GM19239 (cell line): ENCODE measurements at regions not wholly inside any gene's neighbourhood (a gene's known extent, or its start where the extent isn't known, plus 50 kb on each side); places are given as distances from the start of the nearest gene placed in this dataset.

Source experiments
- DNase-seq: peaks from one replicate; pipeline ENCODE4 v3.0.0; 2011; ENCODE audit warnings: low spot score; ENCODE audit not compliant: insufficient read length
- FAIRE-seq: peaks from 2 replicates; lab custom pipeline; 2011; peaks lifted over from hg19 to GRCh38; lab: Jason Lieb, UNC

DNA sequence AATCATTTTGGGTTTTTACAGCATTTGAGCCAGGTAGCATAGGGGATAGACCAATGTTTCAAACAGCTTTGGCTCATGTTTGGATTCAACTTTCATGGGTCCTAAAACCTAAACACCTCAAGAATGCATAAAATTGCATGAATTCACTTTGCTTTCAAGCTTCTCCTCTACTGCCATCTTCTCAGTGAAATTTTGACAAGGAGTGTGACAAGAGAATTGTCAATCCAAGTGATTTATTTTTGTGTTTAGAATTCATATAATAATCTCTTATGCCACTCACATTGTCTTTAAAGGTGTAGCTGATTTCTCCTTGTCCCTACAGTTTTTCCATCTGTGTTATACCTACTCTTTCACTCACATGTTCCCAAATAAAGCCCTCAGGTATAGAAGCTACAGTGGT lies 264.8 kb upstream of the RND3 start:
- DNase-seq = no peak
- no peak for FAIRE-seq

DNA sequence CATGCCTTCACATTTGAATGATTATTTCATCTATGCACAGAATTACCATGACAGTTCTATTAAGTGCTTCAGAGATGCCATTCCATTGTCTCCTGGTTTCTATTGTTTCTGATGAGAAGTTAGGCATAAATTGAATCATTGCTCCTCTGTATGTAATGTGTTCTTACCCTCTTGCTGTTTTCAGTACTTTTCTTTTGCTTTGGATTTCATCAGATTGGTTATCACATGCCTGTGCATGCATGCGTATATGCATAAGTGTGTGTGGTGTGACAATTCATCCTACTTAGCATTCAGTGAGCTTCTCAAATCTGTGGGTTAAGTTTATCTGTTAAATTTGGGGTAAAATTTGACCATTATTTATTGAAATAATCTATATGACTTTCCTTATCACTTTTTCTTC lies 263.3 kb upstream of the RND3 start:
- no peak for FAIRE-seq
- DNase-seq = no peak

DNA sequence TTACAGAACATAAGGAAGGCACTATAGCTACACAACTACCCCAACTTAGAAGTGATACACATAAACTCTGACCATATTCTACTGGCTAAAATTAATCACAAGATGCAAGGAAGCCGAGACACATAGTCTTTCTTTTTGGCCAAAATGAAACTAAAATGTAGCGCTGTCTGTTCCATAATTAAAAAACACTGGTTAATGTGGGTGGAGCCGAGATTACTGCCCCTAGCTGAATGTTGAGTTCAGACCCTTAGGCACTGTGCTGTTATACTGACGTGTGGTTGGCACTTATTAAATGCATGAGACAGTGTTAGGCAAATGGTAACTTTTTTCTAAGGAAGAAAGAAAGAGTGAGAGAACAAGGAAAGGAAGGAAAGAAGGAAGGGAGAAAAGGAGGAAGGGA lies 254.6 kb upstream of the RND3 start:
- DNase-seq (no peak), FAIRE-seq (no peak)

DNA sequence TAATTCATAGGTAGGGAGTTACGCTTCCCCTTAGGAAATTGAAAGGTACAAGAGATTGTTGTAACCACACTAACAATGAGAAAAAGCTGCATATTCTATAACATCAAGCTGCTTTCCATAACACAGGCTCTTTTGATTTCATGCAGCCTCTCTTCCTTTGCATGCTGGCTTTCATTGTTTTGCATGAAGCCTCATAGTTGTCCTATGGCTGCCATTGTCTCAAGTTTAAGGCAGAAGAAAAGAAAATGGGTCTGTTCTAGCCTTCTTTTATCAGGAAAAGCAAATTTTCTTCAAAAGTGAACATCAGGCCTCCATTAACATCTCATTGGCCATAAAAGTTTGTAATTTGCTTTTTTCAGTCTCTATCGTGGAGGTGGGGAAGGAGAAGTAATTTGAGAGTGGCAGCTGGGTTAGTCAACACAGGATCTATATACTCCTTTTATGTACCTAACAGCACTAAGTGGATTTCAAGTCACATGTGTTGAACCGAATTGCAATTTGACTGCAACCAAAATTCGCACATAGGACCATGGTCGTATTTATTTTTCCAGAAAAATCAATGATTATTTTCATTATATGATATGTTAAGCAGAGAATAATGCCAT lies 248.5 kb upstream of the RND3 start:
- no peak for FAIRE-seq
- no peak for DNase-seq

DNA sequence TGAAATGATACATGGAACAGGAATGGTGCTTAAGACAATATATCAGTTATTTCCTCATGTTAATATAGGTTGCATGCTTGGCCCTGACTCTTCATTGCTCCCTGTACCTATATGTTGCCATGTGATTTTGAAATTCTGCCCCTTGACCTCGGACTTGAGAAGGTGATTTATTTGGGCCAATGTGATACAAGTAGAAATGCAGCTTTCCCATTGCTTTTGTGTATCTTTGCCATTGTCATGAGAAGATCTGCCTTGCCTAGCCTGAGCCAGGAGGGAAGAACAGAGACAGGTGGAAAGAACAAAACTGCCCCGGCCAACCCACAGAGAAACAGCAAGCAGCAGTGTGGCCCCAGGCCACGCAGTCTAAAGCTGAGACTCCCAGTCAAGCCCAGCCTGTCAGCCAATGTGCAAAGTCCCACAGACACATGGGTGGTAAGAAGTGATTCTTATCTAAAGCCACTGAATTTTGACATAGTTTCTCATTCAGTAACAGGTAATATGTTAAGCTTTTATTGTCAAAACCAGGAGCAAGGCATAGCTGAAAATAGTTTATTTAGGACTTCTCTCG lies 245.7 kb upstream of the RND3 start:
- DNase-seq = no peak
- no peak for FAIRE-seq

DNA sequence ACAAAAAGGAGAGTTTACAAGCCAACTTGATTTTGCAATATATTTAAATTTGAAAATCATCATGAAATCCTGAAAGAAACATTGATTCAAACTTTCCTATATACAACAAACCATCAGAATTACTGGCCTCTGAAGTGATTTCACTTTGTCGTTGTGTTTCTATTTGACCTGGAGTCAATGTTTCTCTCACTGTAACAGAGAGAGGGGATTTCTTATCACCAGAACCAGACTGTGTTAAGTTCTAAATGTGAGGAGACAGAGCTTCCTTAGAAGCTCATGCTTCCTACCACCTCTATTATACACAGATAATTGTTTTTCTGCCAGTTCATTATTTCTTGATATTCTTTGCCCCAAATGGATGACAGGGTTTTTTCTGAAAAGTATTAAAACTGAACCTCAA lies 245.0 kb upstream of the RND3 start:
- FAIRE-seq = no peak
- no peak for DNase-seq

DNA sequence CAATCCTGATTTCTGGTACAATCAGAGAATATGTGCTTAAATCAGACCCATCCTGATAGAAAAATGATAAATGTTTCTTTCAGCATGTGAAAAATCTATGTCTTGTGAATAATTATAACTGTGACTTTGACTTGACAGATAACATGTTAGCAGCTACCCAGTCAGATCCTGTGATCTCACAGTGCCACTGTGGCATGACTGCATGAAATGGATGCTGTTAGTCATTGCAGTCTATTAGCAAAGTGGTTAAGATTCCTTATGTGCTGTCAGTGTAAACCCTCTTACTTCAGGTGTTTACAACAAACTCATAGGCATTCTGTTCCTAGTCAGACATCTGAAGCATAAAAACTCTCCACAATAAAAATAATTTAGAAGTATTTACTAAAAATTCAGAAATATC lies 244.6 kb upstream of the RND3 start:
- DNase-seq = no peak
- FAIRE-seq = no peak

DNA sequence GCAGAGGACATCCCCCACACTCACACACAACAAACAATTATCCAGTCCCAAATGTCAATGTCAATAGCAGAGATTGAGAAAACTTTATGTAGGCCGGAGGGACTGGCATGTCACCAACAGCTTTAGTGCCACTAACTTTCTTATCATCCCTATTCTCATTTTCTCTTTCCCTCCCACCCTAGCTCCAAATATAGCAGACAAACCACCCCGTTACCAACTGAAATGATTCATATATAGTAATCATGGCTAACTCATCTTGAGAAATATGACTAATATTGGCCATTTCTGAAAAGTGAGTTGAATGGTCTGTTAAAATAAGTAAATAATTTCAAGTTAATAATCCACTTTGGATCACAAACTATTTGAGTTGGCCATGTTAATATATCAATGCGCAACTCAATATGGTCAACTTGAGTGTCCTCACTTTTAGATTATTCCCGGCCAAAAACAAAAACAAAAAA lies 242.1 kb upstream of the RND3 start:
- no peak for FAIRE-seq
- DNase-seq = no peak

DNA sequence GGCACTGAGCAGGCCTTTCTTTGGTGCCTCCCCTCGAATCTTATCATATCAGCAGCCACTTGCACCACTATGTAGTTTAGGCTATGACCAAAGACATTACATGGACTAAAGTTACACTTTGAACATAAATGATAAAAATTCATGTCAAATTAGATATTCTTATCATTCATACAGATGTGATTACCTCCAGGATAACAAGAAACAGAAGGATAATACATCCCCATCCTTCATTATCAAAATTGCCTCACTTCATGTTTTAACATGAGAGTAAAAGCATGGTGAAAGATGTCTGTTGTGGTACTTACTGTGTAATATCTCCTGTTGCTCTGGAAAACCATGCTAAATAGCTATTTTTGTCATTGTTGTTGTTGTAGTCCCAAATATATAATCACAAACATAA lies 230.8 kb upstream of the RND3 start:
- no peak for FAIRE-seq
- no peak for DNase-seq

DNA sequence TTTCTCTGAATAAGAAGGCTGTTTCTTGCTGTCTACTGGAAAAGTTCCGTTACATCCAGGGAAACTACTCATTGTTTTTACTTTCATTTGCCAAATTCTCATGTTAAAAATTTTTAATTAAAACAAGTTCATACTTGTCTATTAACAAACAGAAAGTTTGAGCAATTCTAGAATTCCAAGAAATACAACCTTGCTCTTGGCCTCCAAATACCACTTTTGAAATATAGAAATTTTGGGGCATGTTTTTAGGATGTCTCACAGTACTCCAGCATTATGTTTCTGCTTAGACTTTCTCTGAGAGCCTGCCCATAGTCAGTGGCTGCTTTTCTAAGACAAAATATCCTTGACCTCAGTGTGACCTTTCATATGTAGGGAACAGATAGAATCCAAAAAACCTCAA lies 228.7 kb upstream of the RND3 start:
- FAIRE-seq = no peak

DNA sequence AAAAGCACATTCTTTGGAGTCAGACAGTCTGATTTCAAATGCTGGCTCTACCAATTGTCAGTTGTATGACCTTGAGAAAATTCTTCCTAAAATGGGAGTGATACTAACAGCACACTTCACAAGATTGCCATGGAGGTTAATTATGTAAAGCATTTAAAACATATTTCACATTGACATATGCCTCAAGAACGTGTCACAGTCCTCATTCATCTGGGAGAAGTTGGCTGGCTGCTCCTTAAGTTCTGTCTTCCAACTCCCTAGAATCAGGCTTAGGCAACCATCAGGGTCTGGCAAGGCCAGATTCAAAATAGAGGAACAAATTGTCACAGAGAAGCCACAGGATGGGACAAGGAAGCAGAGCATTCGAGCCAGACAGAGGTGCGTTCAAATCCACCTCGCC lies 228.0 kb upstream of the RND3 start:
- DNase-seq = no peak
- FAIRE-seq = no peak

More for the DNA sequence above, 228.7 kb upstream of the RND3 start:
- no peak for DNase-seq

DNA sequence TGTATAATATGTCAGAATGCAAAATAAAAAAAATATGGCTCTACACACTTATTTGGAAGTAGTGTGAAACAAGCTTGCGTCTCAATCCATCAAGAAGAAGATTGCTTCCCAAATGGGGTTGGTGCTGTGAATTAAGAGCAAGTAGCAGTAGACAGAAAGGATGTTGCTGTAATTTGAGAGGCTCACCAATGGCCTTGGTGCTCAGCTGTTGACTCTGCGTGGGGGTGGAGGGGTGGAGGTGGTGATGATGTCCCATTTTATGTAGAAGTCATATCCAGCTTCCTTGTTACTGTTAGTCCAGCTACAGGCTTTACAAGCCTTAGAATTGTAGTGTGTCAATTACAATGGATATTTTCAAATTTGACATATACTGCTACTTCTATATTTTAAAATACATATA lies 223.4 kb upstream of the RND3 start:
- DNase-seq (no peak), FAIRE-seq (no peak)

DNA sequence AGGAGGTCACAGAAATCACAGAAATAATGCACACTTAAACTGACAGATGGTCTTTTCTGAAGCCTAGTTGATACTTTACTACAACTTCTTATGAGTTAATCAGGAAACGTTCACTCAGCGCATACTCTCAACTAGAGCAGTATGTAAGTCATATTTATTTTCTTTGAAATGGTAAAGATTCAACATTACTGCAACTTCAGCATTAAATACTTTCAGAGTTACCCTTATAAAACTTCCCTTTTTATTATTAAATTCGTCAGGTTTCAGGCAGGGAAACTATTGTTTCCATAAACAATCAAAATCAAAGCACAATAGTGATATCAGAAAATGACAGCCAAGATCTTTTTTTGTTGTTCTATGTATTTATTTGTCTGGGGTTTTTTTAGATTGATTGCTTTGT lies 222.6 kb upstream of the RND3 start:
- no peak for DNase-seq
- FAIRE-seq = no peak

DNA sequence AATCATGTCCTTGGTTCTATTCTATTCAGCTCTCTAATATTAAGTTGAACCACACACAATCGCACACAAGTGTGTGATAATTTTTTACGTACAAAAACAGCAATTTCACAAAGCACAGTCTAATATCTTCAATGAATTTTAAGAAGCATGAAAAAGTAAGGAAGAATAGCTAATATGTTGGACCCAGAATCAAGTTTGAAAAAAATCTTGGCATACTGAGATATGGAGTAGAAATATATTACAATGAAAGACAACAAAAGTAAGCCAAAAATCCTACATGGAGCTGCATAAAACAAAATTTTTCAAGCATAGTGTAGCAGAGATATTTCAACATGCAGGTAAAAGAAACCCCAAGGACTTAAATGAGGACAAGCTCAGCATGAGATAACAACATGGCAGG lies 219.1 kb upstream of the RND3 start:
- FAIRE-seq (no peak), DNase-seq (no peak)

DNA sequence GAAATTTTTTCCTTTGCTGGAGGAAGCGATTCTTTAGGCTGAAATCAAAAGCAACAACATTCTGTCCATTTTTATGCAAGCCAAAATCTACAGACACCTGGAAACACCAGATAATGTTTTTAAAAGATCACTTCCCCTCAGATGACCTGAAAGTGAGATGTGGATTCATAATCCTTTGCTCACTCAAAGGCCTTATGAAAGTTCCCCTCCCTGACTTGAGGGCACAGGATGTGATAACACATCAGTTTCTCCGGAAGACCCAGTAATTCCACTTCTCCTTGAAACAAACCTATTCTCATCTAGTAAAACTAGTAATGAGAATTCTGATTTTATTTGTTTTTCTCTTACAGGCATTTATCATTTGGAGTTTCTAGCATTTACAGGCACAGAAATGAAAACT lies 218.3 kb upstream of the RND3 start:
- no peak for DNase-seq
- FAIRE-seq = no peak

DNA sequence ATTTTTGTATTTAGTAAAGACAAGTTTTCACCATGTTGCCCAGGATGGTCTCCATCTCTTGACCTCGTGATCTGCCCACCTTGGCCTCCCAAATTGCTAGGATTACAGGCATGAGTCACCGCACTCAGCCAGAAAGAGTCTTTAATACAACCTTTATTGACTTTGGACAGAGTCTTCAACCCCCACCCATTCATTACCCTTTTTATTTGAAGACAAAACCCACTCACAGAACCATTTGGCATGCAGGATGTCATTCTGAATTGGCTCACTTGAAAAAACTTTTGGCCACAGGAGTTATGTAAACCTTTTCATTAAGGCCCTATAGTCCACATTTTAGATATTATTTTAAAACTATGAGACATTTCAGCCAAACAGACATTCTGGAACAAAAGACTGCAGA lies 217.9 kb upstream of the RND3 start:
- DNase-seq = no peak
- no peak for FAIRE-seq

DNA sequence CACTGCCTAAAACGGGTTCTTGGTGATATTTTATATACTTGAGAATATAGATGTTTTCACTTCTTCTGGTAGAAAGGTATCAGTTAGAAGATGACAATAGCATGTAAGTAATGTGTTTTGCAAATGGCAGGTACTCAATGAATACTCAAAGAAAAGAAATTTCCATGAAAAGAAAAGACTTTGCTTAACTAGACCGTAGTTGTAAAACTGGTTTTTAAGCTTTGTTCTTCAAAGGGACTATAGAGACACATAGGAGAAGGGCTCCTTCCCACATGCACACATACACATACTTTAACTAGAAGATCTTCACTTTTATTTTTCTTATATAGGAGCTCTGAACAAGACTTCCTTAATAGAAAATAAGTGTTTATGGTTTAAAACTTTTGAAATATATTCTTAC lies 215.3 kb upstream of the RND3 start:
- FAIRE-seq = no peak
- DNase-seq = no peak

DNA sequence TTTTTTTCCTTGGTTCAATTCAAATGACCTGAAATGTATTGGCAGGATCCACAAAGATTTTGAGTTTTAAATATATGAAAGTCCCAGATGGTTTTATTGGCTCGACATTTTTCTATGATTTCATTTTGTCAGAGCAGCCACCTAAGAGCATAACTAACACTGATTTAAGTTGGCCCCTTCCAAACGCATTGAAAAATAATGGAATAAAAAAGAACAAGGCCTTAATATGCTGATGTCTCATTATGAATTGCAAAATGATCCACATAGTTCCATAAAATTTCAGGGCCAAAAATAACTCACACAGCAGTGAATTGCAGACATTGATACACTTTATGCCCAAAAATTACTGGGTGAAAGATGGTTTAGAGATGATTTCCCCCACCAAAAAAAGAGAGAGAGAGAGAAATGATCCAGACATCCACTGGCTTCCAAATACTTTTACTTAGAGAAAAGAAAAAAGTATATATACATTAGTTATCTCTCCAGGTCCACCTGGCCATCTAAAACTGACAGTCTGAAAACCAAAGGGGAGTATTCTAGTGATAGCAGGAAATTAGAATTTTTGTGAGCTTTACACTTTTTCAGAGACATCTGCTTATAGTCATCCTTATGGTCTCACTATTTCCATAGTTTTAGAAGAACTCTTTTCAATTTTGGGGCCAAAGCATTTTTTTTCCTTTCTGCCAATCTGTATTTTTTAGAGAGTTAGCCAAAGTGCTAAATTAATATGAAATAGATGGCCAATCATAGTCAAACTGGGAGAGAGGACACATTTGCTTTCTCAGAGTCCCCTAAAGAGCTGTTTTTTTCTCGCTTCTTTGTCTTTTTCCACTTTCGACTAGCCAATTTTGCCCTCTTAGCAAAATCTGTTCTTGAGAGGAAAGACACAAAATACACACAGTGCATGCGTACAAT lies 213.5 kb upstream of the RND3 start:
- DNase-seq (no peak), FAIRE-seq (no peak)

DNA sequence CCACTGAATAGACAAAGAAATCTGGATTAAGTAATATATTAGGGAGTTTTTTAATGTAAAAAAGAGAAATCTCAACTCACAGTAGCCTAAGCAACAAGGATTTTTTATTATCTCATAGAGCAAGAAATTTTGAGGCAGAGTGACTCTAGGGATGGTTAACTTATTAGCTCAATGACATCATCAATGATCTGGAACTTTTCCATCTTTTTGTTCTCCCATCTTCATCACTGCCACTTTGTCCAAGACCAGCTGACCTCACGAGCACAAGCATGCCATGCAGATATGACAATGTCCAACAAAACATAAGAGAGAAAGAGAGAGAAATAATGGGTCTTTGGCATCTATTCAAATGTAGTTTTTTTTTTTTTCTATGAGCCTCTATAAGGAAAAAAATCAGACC lies 211.8 kb upstream of the RND3 start:
- DNase-seq (no peak), FAIRE-seq (no peak)

DNA sequence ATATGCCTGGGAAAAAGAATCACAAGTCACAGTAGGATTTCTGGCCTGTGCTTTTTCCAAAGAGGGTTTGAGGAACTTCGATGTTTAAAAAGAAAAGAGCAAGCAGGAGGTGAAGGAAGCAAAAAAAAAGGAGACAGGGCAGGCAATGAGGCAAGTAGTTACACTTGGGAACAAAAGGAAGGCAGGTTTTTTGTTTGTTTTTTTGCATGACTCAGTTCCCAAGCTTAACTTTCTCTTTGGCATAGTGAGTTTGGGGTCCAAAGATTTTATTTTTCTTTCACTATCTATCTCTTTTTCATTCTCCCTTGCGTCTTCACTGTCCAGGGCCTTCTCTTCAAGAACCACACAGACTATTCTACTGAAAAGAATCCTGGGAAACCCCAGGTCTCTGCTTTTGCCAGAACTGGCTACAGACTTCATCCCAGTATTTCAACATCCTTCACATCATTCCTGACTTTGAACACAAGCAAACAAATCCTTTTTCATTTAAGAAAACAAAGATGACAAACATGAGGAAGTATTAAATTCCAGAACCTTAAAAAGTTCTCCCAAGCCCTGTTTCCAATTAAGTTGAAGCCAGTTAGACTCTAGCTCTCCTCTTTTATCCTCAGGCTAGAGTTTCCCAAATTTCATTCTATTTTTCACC lies 210.7 kb upstream of the RND3 start:
- FAIRE-seq = no peak
- no peak for DNase-seq

DNA sequence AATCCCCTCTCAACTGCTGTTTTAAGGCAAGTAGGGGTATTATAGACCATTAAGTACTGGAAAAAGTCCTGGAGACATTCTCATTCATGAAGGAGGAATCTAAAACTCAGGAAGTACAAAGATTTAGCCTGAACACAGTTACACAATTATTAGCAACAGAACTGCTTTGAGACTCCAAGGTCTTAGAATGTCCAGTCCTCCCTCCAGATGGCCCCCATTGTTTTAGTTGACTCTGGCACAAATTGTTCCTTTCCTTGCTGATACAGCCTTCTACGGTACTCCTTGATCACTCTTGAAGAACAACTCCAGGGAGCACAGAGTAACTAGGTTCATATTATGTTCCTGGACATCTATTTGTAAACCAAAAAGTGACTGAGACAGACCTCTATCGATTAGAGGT lies 210.1 kb upstream of the RND3 start:
- DNase-seq (no peak), FAIRE-seq (no peak)
